IMR-90 (cell line): ENCODE measurements at regions not wholly inside any gene's neighbourhood (a gene's known extent, or its start where the extent isn't known, plus 50 kb on each side); places are given as distances from the start of the nearest gene placed in this dataset.
"Not testable (repeated sequence)": the region's sequence is repeated elsewhere in the genome, so short reads cannot be mapped to it uniquely, and the experiment has no call there.

Source experiments
- POLR2A ChIP-seq: IDR thresholded peaks from 2 replicates; pipeline ENCODE4 v1.6.1; 2012; ENCODE audit warnings: mild to moderate bottlenecking, low read depth, low read length
- TF ChIP-seq, protein P1 (sequence below): conservative IDR thresholded peaks from 2 replicates; pipeline ENCODE4 v1.5.1; 2012; ENCODE audit warnings: mild to moderate bottlenecking, low read depth, low read length, improper control_type of control experiment

DNA sequence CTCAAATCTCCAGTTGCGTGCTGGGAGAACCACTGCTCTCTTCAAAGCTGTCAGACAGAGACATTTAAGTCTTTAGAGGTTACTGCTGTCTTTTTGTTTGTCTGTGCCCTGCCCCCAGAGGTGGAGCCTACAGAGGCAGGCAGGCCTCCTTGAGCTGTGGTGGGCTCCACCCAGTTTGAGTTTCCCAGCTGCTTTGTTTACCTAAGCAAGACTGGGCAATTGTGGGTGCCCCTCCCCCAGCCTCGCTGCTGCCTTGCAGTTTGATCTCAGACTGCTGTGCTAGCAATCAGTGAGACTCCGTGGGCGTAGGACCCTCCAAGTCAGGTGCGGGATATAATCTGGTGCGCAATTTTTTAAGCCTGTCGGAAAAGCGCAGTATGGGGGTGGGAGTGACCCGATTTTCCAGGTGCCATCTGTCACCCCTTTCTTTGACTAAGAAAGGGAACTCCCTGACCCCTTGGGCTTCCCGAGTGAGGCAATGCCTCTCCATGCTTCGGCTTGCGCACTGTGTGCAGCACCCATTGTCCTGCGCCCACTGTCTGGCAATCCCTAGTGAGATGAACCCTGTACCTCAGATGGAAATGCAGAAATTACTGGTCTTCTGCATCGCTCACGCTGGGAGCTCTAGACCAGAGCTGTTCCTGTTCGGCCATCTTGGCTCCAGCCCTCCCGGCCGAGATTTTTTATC, 414.8 kb upstream of the SYNCRIP start:
- not testable (repeated sequence) for TF ChIP-seq POLR2A
- TF ChIP-seq, protein P1, sequence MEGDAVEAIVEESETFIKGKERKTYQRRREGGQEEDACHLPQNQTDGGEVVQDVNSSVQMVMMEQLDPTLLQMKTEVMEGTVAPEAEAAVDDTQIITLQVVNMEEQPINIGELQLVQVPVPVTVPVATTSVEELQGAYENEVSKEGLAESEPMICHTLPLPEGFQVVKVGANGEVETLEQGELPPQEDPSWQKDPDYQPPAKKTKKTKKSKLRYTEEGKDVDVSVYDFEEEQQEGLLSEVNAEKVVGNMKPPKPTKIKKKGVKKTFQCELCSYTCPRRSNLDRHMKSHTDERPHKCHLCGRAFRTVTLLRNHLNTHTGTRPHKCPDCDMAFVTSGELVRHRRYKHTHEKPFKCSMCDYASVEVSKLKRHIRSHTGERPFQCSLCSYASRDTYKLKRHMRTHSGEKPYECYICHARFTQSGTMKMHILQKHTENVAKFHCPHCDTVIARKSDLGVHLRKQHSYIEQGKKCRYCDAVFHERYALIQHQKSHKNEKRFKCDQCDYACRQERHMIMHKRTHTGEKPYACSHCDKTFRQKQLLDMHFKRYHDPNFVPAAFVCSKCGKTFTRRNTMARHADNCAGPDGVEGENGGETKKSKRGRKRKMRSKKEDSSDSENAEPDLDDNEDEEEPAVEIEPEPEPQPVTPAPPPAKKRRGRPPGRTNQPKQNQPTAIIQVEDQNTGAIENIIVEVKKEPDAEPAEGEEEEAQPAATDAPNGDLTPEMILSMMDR: not testable (repeated sequence)
